ENCODE measurements at regions not wholly inside any gene's neighbourhood (a gene's known extent, or its start where the extent isn't known, plus 50 kb on each side); places are given as distances from the start of the nearest gene placed in this dataset.

GRCh38 chr5:51712201-51712600 is 329.0 kb downstream of the ISL1 start:
- TF ChIP-seq POLR2A (IDR thresholded peaks at IDR 0.05; ENCODE audit: low read depth, low read length) (no peak), CTCF (conservative IDR thresholded peaks at IDR 0.05; ENCODE audit: low read depth, low read length) (no peak), SMC3 (IDR thresholded peaks at IDR 0.05; ENCODE audit: low read depth, low read length) (no peak), RFX5 (IDR thresholded peaks at IDR 0.05; ENCODE audit: low read depth, low read length) (no peak), CEBPB (IDR thresholded peaks at IDR 0.05; ENCODE audit: low read depth, low read length) (no peak), NFE2L2 (IDR thresholded peaks at IDR 0.05; ENCODE audit: low read depth, low read length) (no peak), BHLHE40 (IDR thresholded peaks at IDR 0.05; ENCODE audit: low read depth, low read length) (no peak), RCOR1 (IDR thresholded peaks at IDR 0.05; ENCODE audit: insufficient replicate concordance, low read length) (no peak), MXI1 (IDR thresholded peaks at IDR 0.05; ENCODE audit: borderline replicate concordance, low read depth, low read length) (no peak), USF2 (IDR thresholded peaks at IDR 0.05; ENCODE audit: low read depth, low read length) (no peak), RAD21 (IDR thresholded peaks at IDR 0.05; ENCODE audit: low read length) (no peak), CHD1 (IDR thresholded peaks at IDR 0.05; ENCODE audit: low read depth, low read length) (no peak), FOS (IDR thresholded peaks at IDR 0.05; ENCODE audit: low read depth, low read length) (no peak)
